Skeletal muscle tissue (tissue), 3 donors: ENCODE measurements at regions not wholly inside any gene's neighbourhood (a gene's known extent, or its start where the extent isn't known, plus 50 kb on each side); places are given as distances from the start of the nearest gene placed in this dataset.

Experiments used
- H3K27ac ChIP-seq: one replicate; pipeline ENCODE4 v1.7.0; 2013; ENCODE audit warnings: mild to moderate bottlenecking, low read depth, low read length, inconsistent platforms
- H3K27me3 ChIP-seq, 3 donors: one replicate each; pipeline ENCODE4 v1.7.0; 2013; ENCODE audit warnings: low read length in 3 of 3; ENCODE audit not compliant: control insufficient read depth in 3 of 3, insufficient read depth in 3 of 3
- H3K36me3 ChIP-seq, 3 donors: one replicate each; pipeline ENCODE4 v1.7.0; 2013; ENCODE audit warnings: low read length in 3 of 3; ENCODE audit not compliant: control insufficient read depth in 3 of 3, insufficient read depth in 3 of 3
- H3K4me1 ChIP-seq, 3 donors: one replicate each; pipeline ENCODE4 v1.7.0; 2013; ENCODE audit warnings: low read length in 3 of 3, mild to moderate bottlenecking in 3 of 3; ENCODE audit not compliant: control insufficient read depth in 3 of 3, insufficient read depth in 3 of 3
- H3K4me3 ChIP-seq, 3 donors: one replicate each; pipeline ENCODE4 v1.7.0; 2013; ENCODE audit warnings: low read length in 3 of 3
- H3K9ac ChIP-seq, 3 donors: one replicate each; pipeline ENCODE4 v1.7.0; 2013; ENCODE audit warnings: low read length in 3 of 3, mild to moderate bottlenecking in 3 of 3, moderate library complexity in 2 of 3, low read depth in 1 of 3
- H3K9me3 ChIP-seq, 3 donors: one replicate each; pipeline ENCODE4 v1.7.0; 2013; ENCODE audit warnings: low read length in 3 of 3; ENCODE audit not compliant: control insufficient read depth in 3 of 3
- donor health status: Osteomylitis.

DNA sequence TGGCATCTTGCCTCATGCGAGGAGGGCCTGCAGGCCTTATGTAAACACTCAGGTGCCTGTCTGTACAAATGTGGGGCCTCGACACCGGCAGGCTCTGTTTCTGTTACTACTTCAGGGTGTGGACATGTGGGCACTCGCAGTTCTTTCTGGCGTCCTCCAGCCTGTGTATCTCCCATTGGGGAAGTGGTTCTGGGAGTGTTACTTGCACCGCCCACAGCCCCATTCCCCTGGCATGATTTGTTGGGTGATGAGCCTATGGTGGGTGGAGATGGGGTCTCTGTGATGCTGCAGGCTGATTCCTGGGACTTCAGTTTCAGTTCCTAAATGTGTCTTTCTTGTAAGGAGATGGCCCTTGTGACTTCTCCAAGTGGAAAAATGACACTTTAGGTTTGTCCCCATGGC is 82.1 kb upstream of the PITX1 start:
- Histone ChIP-seq H3K27ac (no peak overlapping the region), H3K36me3 (no peaks in the 10 kb centered on the region), H3K4me3 (no peak overlapping the region), H3K9ac (no peak overlapping the region), H3K27me3 (peaks cover 0 to 2% (median 0%) of the 10 kb centered on the region in 3 donors), H3K4me1 (peaks cover 10 to 19% (median 13%) of the 10 kb centered on the region in 3 donors), H3K9me3 (no peaks in the 10 kb centered on the region)

DNA sequence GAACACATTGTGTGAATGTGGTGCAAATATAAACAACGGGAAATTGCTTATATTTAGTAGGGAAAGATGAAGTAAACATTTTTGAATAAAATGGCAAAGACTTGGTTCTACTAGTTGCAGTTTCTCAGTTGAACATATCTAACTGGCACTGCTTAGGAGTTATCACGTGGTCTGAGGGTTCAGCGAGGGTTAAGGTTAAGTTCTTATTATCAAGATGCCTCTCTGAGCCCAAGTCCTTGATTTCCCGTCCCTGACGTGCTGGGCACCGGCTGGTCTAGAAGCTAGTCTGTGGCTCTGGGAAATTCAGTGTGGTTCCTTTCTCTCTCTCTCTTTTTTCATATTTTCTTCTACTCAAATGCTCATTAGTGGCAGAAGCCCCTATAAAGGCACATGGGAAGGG is 81.6 kb upstream of the PITX1 start:
- peaks cover 15 to 25% (median 18%) of the 10 kb centered on the region in 3 donors for H3K4me1 ChIP-seq
- no peaks in the 10 kb centered on the region for H3K36me3 ChIP-seq
- no peak overlapping the region for H3K27ac ChIP-seq
- no peak overlapping the region for H3K4me3 ChIP-seq
- H3K9me3 ChIP-seq = no peaks in the 10 kb centered on the region
- no peak overlapping the region for H3K9ac ChIP-seq
- peaks cover 0 to 2% (median 0%) of the 10 kb centered on the region in 3 donors for H3K27me3 ChIP-seq

DNA sequence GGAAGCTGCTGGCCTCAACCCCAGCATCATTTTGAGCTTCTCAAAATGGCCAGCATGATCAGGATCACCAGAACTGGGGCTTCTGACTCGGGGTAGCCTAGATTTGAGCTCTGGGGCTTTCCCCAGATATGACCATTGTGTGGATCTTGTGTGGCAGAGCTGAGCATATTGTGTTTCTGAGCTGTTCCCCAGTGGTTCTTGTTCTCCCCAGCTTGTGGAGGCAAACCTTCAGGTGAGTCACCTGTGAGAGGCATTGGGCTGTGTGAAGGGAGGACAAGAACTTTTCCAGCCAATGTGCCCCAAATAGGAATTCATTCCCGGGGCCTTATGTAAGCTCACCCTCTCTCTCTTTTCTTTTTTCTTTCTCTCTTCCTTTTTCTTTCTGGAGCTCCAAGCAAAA is 80.7 kb upstream of the PITX1 start:
- H3K27ac ChIP-seq = no peak overlapping the region
- no peaks in the 10 kb centered on the region for H3K36me3 ChIP-seq
- no peaks in the 10 kb centered on the region for H3K9me3 ChIP-seq
- H3K4me3 ChIP-seq = no peak overlapping the region
- H3K9ac ChIP-seq = no peak overlapping the region
- peaks cover 15 to 30% (median 27%) of the 10 kb centered on the region in 3 donors for H3K4me1 ChIP-seq
- peaks cover 0 to 2% (median 0%) of the 10 kb centered on the region in 3 donors for H3K27me3 ChIP-seq

DNA sequence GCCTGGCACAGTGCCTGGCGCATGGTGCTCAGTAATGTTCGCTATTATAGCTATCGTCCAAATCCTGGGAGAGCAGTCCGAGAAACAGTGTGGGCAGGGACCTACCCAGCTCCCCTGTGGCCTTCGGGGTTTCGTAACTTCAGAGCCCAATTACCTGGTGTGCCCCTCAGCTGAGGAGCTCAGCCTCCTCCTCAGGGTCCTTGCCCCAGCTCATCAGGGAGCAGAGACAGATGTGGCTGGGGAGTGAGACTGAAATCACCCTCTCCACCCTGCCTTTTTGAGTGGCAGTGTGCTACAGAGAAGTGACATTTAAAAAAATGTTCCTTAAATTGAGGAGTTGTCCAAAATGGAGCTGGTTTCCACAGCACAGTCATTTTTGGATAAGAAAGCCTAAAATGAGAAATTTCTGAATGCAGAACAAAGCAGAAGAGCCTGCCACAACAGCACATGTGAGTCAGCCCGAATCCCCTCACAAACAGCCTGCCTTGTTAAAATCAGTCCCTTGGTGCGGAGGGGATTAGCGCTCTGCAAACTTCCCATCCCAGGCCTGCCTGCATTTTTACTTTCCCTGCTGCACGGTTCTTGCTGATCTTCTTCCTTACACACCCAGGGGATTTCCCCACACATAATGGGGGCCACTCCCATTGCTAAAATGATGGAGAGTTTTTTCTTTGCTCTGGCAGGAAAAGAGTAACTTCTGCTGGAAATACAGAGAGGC is 78.1 kb upstream of the PITX1 start:
- Histone ChIP-seq H3K9ac (peak overlapping the region in 2 of 3 donors; percentile 20 to 60), H3K36me3 (no peaks in the 10 kb centered on the region), H3K27me3 (no peaks in the 10 kb centered on the region), H3K27ac (peak overlapping the region; percentile 83), H3K4me1 (peaks cover 15 to 40% (median 29%) of the 10 kb centered on the region in 3 donors), H3K9me3 (no peaks in the 10 kb centered on the region), H3K4me3 (no peak overlapping the region)

DNA sequence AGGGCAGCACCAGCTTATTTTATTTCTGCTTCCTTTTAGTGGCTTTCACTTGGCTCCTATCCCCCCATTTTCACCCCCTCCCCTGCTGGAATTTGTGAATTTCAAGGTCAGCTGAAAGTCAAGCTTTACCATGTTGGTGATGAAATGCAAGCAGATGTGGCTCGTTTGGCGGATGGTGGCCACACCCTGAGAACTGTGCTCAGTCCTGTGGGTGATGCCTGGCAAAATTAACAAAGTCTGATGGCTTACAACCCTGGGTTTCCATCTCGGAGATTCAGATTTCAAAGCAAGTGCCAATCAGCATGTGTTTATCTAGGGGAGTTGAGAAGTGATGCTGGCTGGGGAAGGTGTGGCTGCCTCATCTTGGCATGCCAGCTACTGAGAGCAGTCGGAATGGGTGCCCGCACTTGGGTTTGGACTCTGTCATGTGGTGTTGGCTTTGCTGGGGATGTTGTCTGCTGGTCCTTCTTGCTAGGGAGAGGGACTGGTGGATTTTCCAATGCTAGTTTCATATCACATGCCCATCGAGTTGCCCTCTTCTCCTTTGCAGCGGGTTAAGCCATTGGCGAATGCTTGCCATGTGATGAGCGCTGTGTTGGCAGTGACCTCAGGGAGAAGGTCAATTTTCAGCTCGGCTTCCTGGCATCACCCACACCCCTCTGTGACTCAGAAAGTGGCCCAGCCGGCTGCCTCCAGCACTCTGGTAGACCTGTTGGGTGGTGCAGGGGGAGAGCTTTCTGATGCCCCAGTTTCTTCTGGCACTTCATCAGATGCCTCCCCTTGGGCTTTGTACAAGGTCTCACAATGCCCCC is 77.0 kb upstream of the PITX1 start:
- Histone ChIP-seq H3K27me3 (no peaks in the 10 kb centered on the region), H3K27ac (peak overlapping the region; percentile 83), H3K4me3 (peak overlapping the region in 2 of 3 donors; percentile 55 to 61), H3K4me1 (peaks cover 17 to 49% (median 38%) of the 10 kb centered on the region in 3 donors), H3K9ac (peak overlapping the region; percentile 23 to 69 (median 68)), H3K36me3 (no peaks in the 10 kb centered on the region), H3K9me3 (no peaks in the 10 kb centered on the region)

DNA sequence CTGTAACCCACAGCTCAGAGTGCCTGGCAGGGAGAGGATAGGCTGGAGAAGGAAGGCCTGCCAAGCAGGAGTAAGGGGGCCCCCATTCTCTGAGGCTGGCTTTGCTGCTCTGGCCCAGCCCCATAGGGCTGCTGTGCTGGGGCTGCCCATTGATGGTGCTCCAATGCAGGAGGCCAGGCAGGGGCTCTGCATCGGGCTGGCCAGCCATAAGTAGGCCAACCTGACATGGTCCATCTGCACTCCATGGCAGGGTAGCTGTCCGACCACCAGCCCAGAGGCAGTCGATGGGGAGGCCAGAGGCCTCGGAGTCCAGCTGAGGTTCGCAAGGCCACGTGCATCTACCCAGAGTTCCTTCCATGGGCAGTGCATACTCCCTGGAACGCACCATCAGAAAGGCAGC is 75.0 kb upstream of the PITX1 start:
- Histone ChIP-seq H3K9ac (no peak overlapping the region), H3K36me3 (no peaks in the 10 kb centered on the region), H3K4me1 (peaks cover 17 to 50% (median 36%) of the 10 kb centered on the region in 3 donors), H3K27me3 (no peaks in the 10 kb centered on the region), H3K27ac (no peak overlapping the region), H3K9me3 (no peaks in the 10 kb centered on the region), H3K4me3 (no peak overlapping the region)

DNA sequence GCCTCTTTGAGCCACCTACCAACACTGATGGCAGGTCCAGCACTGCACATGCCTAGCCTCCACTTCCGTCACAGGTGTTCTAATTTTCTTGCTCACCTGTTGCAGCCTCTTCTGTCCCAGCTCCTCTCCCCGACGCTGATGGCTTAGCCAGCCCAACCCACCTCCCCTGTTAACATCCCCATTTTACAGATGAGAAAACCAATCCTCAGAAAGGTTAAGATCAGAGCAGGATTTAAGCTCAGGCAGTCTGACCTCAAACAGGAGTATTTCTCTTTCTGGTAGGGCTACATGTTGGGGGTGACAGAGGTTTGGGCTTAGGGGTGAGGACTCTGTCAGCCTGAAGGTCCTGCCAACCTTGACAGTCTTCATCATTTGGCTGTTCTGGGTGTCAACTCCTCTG is 74.5 kb upstream of the PITX1 start:
- Histone ChIP-seq H3K36me3 (no peaks in the 10 kb centered on the region), H3K4me1 (peaks cover 17 to 48% (median 35%) of the 10 kb centered on the region in 3 donors), H3K4me3 (no peak overlapping the region), H3K9me3 (no peaks in the 10 kb centered on the region), H3K9ac (no peak overlapping the region), H3K27me3 (no peaks in the 10 kb centered on the region), H3K27ac (no peak overlapping the region)

DNA sequence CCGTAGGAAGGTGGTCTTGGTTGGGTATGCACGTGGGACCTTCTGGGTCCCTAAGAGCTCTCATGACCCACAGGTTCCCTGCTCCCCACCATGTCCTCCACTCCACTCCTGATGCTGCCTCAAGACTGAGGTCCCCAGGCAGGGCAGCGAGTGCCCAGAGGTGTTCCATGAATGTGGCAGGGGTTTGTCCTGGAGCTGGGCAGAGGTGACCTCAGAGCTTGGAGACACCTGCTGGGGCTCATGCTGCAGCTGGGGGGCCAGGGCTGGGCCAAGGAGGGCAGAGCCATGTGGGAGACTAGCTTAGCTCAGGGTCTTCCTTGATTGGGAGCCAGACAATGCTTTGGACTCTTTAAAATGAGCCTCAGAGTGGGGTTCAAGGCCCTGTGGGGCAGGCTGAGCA is 74.0 kb upstream of the PITX1 start:
- Histone ChIP-seq H3K27ac (no peak overlapping the region), H3K4me3 (no peak overlapping the region), H3K9me3 (no peaks in the 10 kb centered on the region), H3K4me1 (peaks cover 17 to 48% (median 35%) of the 10 kb centered on the region in 3 donors), H3K36me3 (no peaks in the 10 kb centered on the region), H3K27me3 (no peaks in the 10 kb centered on the region), H3K9ac (no peak overlapping the region)

DNA sequence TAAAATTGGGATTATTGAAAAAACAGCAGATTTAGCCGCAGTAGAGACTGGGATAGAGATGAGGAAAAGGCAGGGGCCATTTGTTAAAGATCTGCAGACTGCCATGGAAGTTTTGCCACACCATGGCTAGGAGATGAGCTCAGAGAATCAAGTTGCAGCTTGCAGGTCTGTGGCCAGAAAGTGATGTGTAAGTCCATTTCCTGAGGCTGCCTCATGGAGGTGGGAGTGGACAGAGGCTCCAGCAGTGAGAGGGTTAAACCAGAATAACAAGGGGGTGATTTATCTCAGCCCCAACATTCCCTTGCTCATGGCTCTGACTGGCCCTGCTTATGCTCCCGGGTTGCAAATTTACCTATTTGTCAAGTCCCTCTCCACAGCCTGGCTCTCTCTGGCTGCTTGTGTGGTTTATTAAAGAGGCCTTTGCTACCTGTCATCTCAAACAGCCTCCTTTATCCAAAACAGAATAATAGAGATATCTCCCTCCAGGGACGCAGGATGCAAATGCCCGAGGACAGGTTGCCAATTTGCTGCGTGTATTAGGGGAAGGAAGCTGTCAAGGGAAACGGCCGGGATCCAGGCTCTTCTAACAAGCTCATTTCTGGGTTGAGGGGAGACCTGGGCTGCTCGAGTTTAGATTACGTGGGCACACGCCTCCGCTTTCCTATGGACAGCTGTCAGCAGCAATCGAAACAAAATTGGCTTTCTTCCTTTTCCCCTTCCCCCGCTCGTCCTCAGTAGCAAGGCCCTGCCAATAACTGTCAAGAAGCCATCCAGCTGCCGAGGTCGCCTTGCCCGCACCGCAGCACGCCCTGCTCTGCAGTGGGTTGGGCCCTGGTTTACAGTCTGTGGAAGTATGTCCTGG is 72.8 kb upstream of the PITX1 start:
- peak overlapping the region in 1 of 3 donors; percentile 29 for H3K4me3 ChIP-seq
- H3K27me3 ChIP-seq = no peaks in the 10 kb centered on the region

More for the DNA sequence above, 72.8 kb upstream of the PITX1 start:
- Histone ChIP-seq H3K9ac (peak overlapping the region in 2 of 3 donors; percentile 15 to 28), H3K4me1 (peaks cover 14 to 41% (median 32%) of the 10 kb centered on the region in 3 donors), H3K9me3 (no peaks in the 10 kb centered on the region), H3K27ac (no peak overlapping the region), H3K36me3 (no peaks in the 10 kb centered on the region)
